ENCODE measurements at regions not wholly inside any gene's neighbourhood (a gene's known extent, or its start where the extent isn't known, plus 50 kb on each side); places are given as distances from the start of the nearest gene placed in this dataset.

- H2AK9ac ChIP-seq (replicated peaks; ENCODE audit: low read depth, low read length, poor library complexity): no peak overlapping the region
- no CpG with 5 or more reads among the region's 4 CpGs for WGBS, 2 experiments (ENCODE audit: extremely low coverage in 2 of 2, insufficient read length in 1 of 2)
- H3K4me3 ChIP-seq (ENCODE audit: insufficient read depth, low read depth, low read length): no peak overlapping the region
- no peak overlapping the region for H3K23ac ChIP-seq (ENCODE audit: low read depth, low read length)
- POLR2A ChIA-PET (ENCODE audit: unreplicated experiment): no interaction called here
- H3K18ac ChIP-seq (ENCODE audit: low read depth, low read length): no peak overlapping the region
- no peak for ATAC-seq (ENCODE audit: low read depth)
- no peaks in the 10 kb centered on the region for H3K79me1 ChIP-seq (ENCODE audit: low read depth in 1 of 2, low read length in 2 of 2)
- no peaks in the 10 kb centered on the region for H3K27me3 ChIP-seq (ENCODE audit: control insufficient read depth, insufficient read depth, low read length)
- H3K36me3 ChIP-seq (ENCODE audit: control insufficient read depth, insufficient read depth, low read length): no peaks in the 10 kb centered on the region
- in situ Hi-C loops (cut with MboI; ENCODE audit: low sequenced_read_pairs) (no loop called here), intact Hi-C loops (cut with micrococcal nuclease) (no loop called here), dilution Hi-C loops (cut with HindIII; ENCODE audit: low sequenced_read_pairs, unreplicated experiment) (no loop called here)
- peaks cover 19% of the 10 kb centered on the region for H3K9me3 ChIP-seq (ENCODE audit: control insufficient read depth, insufficient read depth, low read length)
- CTCF ChIA-PET: no interaction called here
- no peaks in the 10 kb centered on the region for H3K9me1 ChIP-seq (ENCODE audit: insufficient read depth, low read length)
- no peak overlapping the region for H3K56ac ChIP-seq (ENCODE audit: extremely low read depth, insufficient read depth, low read length)
- no peak overlapping the region for H4K91ac ChIP-seq (ENCODE audit: insufficient read depth, low read depth, low read length)
- H2BK15ac ChIP-seq (ENCODE audit: low read depth, low read length): no peak overlapping the region
- H4K8ac ChIP-seq (ENCODE audit: low read depth in 2 of 2, low read length in 2 of 2): no peak overlapping the region
- H3K4me2 ChIP-seq (ENCODE audit: low read depth, low read length): no peak overlapping the region
- TF ChIP-seq RFX5 (IDR thresholded peaks at IDR 0.05; ENCODE audit: low read depth, low read length): no peak
- no peak for TF ChIP-seq CTCF (conservative IDR thresholded peaks at IDR 0.05; ENCODE audit: low read depth, low read length)
- no peak for TF ChIP-seq NFE2L2 (IDR thresholded peaks at IDR 0.05; ENCODE audit: low read depth, low read length)
- TF ChIP-seq ELK1 (IDR thresholded peaks at IDR 0.05; ENCODE audit: borderline replicate concordance, low read depth, low read length): no peak
- TF ChIP-seq MAFK (IDR thresholded peaks at IDR 0.05; ENCODE audit: low read depth, low read length): no peak
- no peak for TF ChIP-seq RCOR1 (IDR thresholded peaks at IDR 0.05; ENCODE audit: insufficient replicate concordance, low read length)
- no peak for TF ChIP-seq MXI1 (IDR thresholded peaks at IDR 0.05; ENCODE audit: borderline replicate concordance, low read depth, low read length)
- TF ChIP-seq CEBPB (IDR thresholded peaks at IDR 0.05; ENCODE audit: low read depth, low read length): no peak
- no peak for TF ChIP-seq BHLHE40 (IDR thresholded peaks at IDR 0.05; ENCODE audit: low read depth, low read length)
- TF ChIP-seq MAZ (IDR thresholded peaks at IDR 0.05; ENCODE audit: borderline replicate concordance, low read depth, low read length): no peak
- TF ChIP-seq FOS (IDR thresholded peaks at IDR 0.05; ENCODE audit: low read depth, low read length): no peak
- TF ChIP-seq CHD1 (IDR thresholded peaks at IDR 0.05; ENCODE audit: low read depth, low read length): no peak
- TF ChIP-seq RAD21 (IDR thresholded peaks at IDR 0.05; ENCODE audit: low read length): no peak
- no peak for TF ChIP-seq USF2 (IDR thresholded peaks at IDR 0.05; ENCODE audit: low read depth, low read length)
- no peak overlapping the region for H3K4ac ChIP-seq (ENCODE audit: low read depth, low read length)
- H3K4me1 ChIP-seq (ENCODE audit: control insufficient read depth, insufficient read depth, low read length): no peaks in the 10 kb centered on the region
- no peak overlapping the region for H2AFZ ChIP-seq (replicated peaks; ENCODE audit: low read length, poor library complexity)
- H2BK120ac ChIP-seq (ENCODE audit: low read depth, low read length): no peak overlapping the region
- no peak overlapping the region for H3K27ac ChIP-seq (ENCODE audit: insufficient read depth, low read length)
- H3K14ac ChIP-seq (replicated peaks; ENCODE audit: low read depth, low read length): no peak overlapping the region
- H4K5ac ChIP-seq (ENCODE audit: low read depth, low read length): no peak overlapping the region
- no peaks in the 10 kb centered on the region for H4K20me1 ChIP-seq (ENCODE audit: insufficient read depth, low read length)
- H2AK5ac ChIP-seq (ENCODE audit: low read depth, low read length): no peak overlapping the region
- H3K9ac ChIP-seq (ENCODE audit: low read depth, low read length): no peak overlapping the region
- H2BK20ac ChIP-seq (ENCODE audit: low read depth, low read length): no peak overlapping the region
- H2BK5ac ChIP-seq (ENCODE audit: low read depth, low read length, poor library complexity, severe bottlenecking): no peak overlapping the region
- BruUV-seq (replicated peaks): no TSS peak
- no peak for DNase-seq
These were observed 1053.8 kb downstream of the BCL11B start for GRCh38 chr14:98218218-98218617.

All from IMR-90 (cell line).